GM19468 (cell line): ENCODE measurements at regions not wholly inside any gene's neighbourhood (a gene's known extent, or its start where the extent isn't known, plus 50 kb on each side); places are given as distances from the start of the nearest gene placed in this dataset.

Source experiments
- ATAC-seq: cut with Tn5 transposase; IDR thresholded peaks from one replicate; pipeline ENCODE4 v1.9.1; 2021; ENCODE audit warnings: mild to moderate bottlenecking, moderate library complexity, moderate number of reproducible peaks; ENCODE audit not compliant: unreplicated experiment; ENCODE audit errors: extremely low read depth

GRCh38 chr12:85720308-85721033 is 115.7 kb downstream of the RASSF9 start:
- ATAC-seq = no peak

- ATAC-seq = no peak
These were observed 110.2 kb downstream of the RASSF9 start for GRCh38 chr12:85725991-85726390.

GRCh38 chr12:85733221-85733840 is 102.9 kb downstream of the RASSF9 start:
- ATAC-seq = no peak

GRCh38 chr12:85733984-85734383 is 102.2 kb downstream of the RASSF9 start:
- ATAC-seq = no peak

GRCh38 chr12:85740186-85740585 is 96.0 kb downstream of the RASSF9 start:
- no peak for ATAC-seq

- no peak for ATAC-seq
These were observed 95.2 kb downstream of the RASSF9 start for GRCh38 chr12:85741046-85741445.

- no peak for ATAC-seq
These were observed 88.2 kb downstream of the RASSF9 start for GRCh38 chr12:85747941-85748495.
